Smooth muscle cell (in vitro differentiated cells): ENCODE measurements at regions not wholly inside any gene's neighbourhood (a gene's known extent, or its start where the extent isn't known, plus 50 kb on each side); places are given as distances from the start of the nearest gene placed in this dataset.
"Not testable (repeated sequence)": the region's sequence is repeated elsewhere in the genome, so short reads cannot be mapped to it uniquely, and the experiment has no call there.

Experiments used
- DNase-seq: peaks from one replicate; lab custom pipeline; 2025; ENCODE audit not compliant: unreplicated experiment; lab: John Stamatoyannopoulos, UW
- H2AFZ ChIP-seq: fragments of 200-600 bp; sonication (generic); 2 replicates; pipeline ENCODE4 v1.6.0; 2016; ENCODE audit warnings: antibody characterized with exemption, low read depth, mild to moderate bottlenecking
- H3F3A ChIP-seq: fragments of 200-600 bp; sonication (generic); 2 replicates; pipeline ENCODE4 v1.6.0; 2017; ENCODE audit warnings: antibody characterized with exemption, low read depth
- H3K27ac ChIP-seq: fragments of 200-600 bp; sonication (generic); 2 replicates; pipeline ENCODE4 v1.5.1; 2016; ENCODE audit warnings: low read depth, mild to moderate bottlenecking
- H3K27me3 ChIP-seq: fragments of 200-600 bp; sonication (generic); 2 replicates; pipeline ENCODE4 v1.6.1; 2016; ENCODE audit warnings: low read depth, mild to moderate bottlenecking
- H3K36me3 ChIP-seq: fragments of 200-600 bp; sonication (generic); 2 replicates; pipeline ENCODE4 v1.5.1; 2016; ENCODE audit warnings: low read depth
- H3K4me1 ChIP-seq: fragments of 200-600 bp; sonication (generic); 2 replicates; pipeline ENCODE4 v1.5.1; 2016; ENCODE audit warnings: low read depth
- H3K4me2 ChIP-seq: fragments of 200-600 bp; sonication (generic); 2 replicates; pipeline ENCODE4 v1.6.0; 2016; ENCODE audit warnings: mild to moderate bottlenecking
- H3K4me3 ChIP-seq: fragments of 200-600 bp; sonication (generic); 2 replicates; pipeline ENCODE4 v1.5.1; 2016; ENCODE audit warnings: mild to moderate bottlenecking
- H3K79me2 ChIP-seq: fragments of 200-600 bp; sonication (generic); 2 replicates; pipeline ENCODE4 v1.6.0; 2016; ENCODE audit warnings: low read depth, mild to moderate bottlenecking
- H3K9ac ChIP-seq: fragments of 200-600 bp; sonication (generic); 2 replicates; pipeline ENCODE4 v1.6.0; 2016; ENCODE audit warnings: low read depth
- H3K9me3 ChIP-seq: fragments of 200-600 bp; sonication (generic); replicated peaks from 2 replicates; pipeline ENCODE4 v1.5.1; 2016; ENCODE audit warnings: low read depth
- H4K20me1 ChIP-seq: fragments of 200-600 bp; sonication (generic); 2 replicates; pipeline ENCODE4 v1.6.0; 2016; ENCODE audit warnings: low read depth
- CTCF ChIP-seq: fragments of 200-600 bp; sonication (generic); IDR thresholded peaks from 2 replicates; pipeline ENCODE4 v1.5.1; 2017; ENCODE audit warnings: borderline replicate concordance, mild to moderate bottlenecking, antibody characterized with exemption; ENCODE audit not compliant: insufficient read depth, poor library complexity, severe bottlenecking
- WGBS: methylation state at CpG from one replicate; pipeline ENCODE4 v1.1.7; 2016; ENCODE audit warnings: low lambda C conversion rate; 5-methylcytosine and 5-hydroxymethylcytosine counted together

- no peak for DNase-seq
- WGBS, result 96% methylated on average over 4 of the region's 4 CpGs
- no peak overlapping the region for H3K27ac ChIP-seq
Observed at GRCh38 chr3:154657218-154657617, 227.2 kb upstream of the GPR149 start.

GRCh38 chr3:154656486-154656885 lies 226.5 kb upstream of the GPR149 start:
- Histone ChIP-seq H2AFZ (no peak overlapping the region), H3K9me3 (no peaks in the 10 kb centered on the region), H3K36me3 (no peaks in the 10 kb centered on the region), H3K4me2 (no peak overlapping the region), H3K4me1 (no peaks in the 10 kb centered on the region), H3K27ac (no peak overlapping the region), H3K79me2 (no peaks in the 10 kb centered on the region), H3F3A (no peaks in the 10 kb centered on the region), H3K27me3 (peaks cover 7% of the 10 kb centered on the region), H4K20me1 (no peaks in the 10 kb centered on the region), H3K9ac (no peak overlapping the region), H3K4me3 (no peak overlapping the region)
- WGBS, result 96% methylated on average over 3 of the region's 3 CpGs
- DNase-seq, result no peak
- no peak for TF ChIP-seq CTCF

More at GRCh38 chr3:154657218-154657617, 227.2 kb upstream of the GPR149 start:
- no peak for TF ChIP-seq CTCF
- no peaks in the 10 kb centered on the region for H3K9me3 ChIP-seq
- no peaks in the 10 kb centered on the region for H3K36me3 ChIP-seq
- no peaks in the 10 kb centered on the region for H3K4me1 ChIP-seq
- no peaks in the 10 kb centered on the region for H3K79me2 ChIP-seq
- H2AFZ ChIP-seq, result no peak overlapping the region
- no peaks in the 10 kb centered on the region for H3F3A ChIP-seq
- no peak overlapping the region for H3K4me2 ChIP-seq
- H3K4me3 ChIP-seq, result no peak overlapping the region
- peaks cover 2% of the 10 kb centered on the region for H3K27me3 ChIP-seq
- H3K9ac ChIP-seq, result no peak overlapping the region
- H4K20me1 ChIP-seq, result no peaks in the 10 kb centered on the region

- Histone ChIP-seq H3K9me3 (no peaks in the 10 kb centered on the region), H3K4me3 (no peak overlapping the region), H3K4me2 (no peak overlapping the region), H3K36me3 (no peaks in the 10 kb centered on the region), H3K4me1 (no peaks in the 10 kb centered on the region), H4K20me1 (no peaks in the 10 kb centered on the region), H3K27me3 (no peaks in the 10 kb centered on the region), H3K27ac (no peak overlapping the region), H3K9ac (no peak overlapping the region), H3F3A (no peaks in the 10 kb centered on the region), H2AFZ (no peak overlapping the region), H3K79me2 (no peaks in the 10 kb centered on the region)
- TF ChIP-seq CTCF, result no peak
- DNase-seq, result no peak
- WGBS, result 96% methylated on average over 2 of the region's 2 CpGs
Observed at GRCh38 chr3:154642145-154642544, 212.2 kb upstream of the GPR149 start.

- no peak overlapping the region for H3K27ac ChIP-seq
- H3K27me3 ChIP-seq, result no peaks in the 10 kb centered on the region
- no peaks in the 10 kb centered on the region for H3K4me1 ChIP-seq
Observed at GRCh38 chr3:154625756-154626155, 195.8 kb upstream of the GPR149 start.

GRCh38 chr3:154619621-154620020 lies 189.6 kb upstream of the GPR149 start:
- WGBS, result 95% methylated on average over 10 of the region's 10 CpGs
- H3K4me3 ChIP-seq, H3K4me2 ChIP-seq, H3K27ac ChIP-seq, DNase-seq, H3F3A ChIP-seq, H2AFZ ChIP-seq, H3K27me3 ChIP-seq, H3K9me3 ChIP-seq, H3K79me2 ChIP-seq, H4K20me1 ChIP-seq, H3K4me1 ChIP-seq, H3K36me3 ChIP-seq, H3K9ac ChIP-seq: not testable (repeated sequence)

More at GRCh38 chr3:154625756-154626155, 195.8 kb upstream of the GPR149 start:
- H3F3A ChIP-seq, result no peaks in the 10 kb centered on the region
- TF ChIP-seq CTCF, result no peak
- peaks cover 3% of the 10 kb centered on the region for H3K9me3 ChIP-seq
- no peak overlapping the region for H3K4me2 ChIP-seq
- DNase-seq, result no peak
- no peaks in the 10 kb centered on the region for H4K20me1 ChIP-seq
- H3K9ac ChIP-seq, result no peak overlapping the region
- H3K36me3 ChIP-seq, result no peaks in the 10 kb centered on the region
- no peaks in the 10 kb centered on the region for H3K79me2 ChIP-seq
- H3K4me3 ChIP-seq, result no peak overlapping the region
- 91% methylated on average over 3 of the region's 3 CpGs for WGBS
- no peak overlapping the region for H2AFZ ChIP-seq
